ENCODE measurements at regions not wholly inside any gene's neighbourhood (a gene's known extent, or its start where the extent isn't known, plus 50 kb on each side); places are given as distances from the start of the nearest gene placed in this dataset.

DNA sequence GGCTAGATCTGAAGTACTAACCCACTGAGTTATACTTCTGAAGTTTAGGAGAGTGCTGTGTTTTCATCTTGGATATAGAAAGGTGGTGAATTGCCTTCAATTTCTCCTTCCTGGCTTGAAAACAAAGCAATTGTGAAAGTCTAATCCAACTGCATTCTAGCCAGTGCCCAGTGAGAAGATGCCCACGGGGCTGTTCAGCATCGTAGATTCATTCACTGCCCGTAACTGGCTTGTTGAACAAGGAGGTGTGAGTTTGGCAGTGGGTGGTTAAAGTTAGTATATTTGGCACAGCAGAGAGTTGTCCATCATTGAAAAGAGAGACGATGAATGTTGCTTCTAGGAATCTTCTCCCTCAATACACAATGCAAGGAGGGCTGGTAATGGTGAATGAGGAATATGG lies 82.3 kb upstream of the RND3 start:
- DNase-seq (ENCODE audit: low spot score) (no peak), ATAC-seq (no peak)

DNA sequence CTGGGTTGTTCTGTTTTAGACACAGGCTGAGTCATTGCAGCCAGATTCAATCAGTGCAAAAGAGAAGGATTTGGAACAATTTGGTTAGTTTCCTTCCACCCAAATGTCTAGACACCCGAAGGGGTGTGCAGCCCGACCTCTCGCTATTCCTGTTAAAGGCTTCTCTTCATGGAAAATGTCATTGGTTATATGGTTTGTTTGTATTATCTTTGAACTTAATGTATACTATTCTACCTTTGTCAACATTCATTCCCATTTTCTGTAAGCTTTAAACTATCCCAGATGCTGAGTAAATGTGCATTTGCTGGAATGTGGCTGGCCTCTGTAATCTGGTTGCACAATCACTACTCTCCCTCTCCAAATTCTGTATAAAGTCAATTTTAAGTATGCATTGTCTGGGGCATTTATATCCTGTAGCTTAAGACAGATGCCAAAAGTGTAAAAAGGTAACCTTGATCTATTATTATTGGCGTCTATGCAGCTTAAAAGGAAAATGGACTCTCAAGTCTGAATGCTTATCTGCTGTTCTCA lies 80.4 kb upstream of the RND3 start:
- DNase-seq (ENCODE audit: low spot score) (no peak), ATAC-seq (no peak)

DNA sequence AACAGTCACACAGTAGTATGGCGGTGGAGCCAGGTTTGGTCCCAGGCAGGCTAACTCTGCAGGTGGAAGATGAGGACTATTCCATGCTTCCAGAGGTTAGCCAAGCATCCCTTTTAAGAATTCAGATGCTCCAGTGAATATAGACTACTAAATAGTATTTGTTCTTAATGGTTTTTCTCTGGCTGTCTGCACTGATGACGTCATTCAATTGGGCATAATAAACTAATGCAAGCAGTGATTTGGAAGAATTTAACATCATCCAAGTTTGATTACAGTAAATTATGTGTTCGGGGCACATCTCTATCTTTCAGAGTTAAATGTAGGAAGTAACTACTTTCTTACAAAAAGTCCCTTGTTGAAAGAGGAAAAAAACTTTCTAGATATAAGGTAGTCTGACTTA lies 78.8 kb upstream of the RND3 start:
- ATAC-seq (no peak), DNase-seq (ENCODE audit: low spot score) (no peak)

- DNase-seq (ENCODE audit: low spot score) = peak; percentile 62
- ATAC-seq = peak; percentile 95
These were observed 73.6 kb upstream of the RND3 start for GRCh38 chr2:150561076-150561475.

- DNase-seq (ENCODE audit: low spot score) = no peak
- peak; percentile 22 for ATAC-seq
These were observed 69.6 kb upstream of the RND3 start for GRCh38 chr2:150557020-150557600.

GRCh38 chr2:150555611-150556356 lies 68.3 kb upstream of the RND3 start:
- ATAC-seq (peak; percentile 81), DNase-seq (ENCODE audit: low spot score) (peak; percentile 51)

- ATAC-seq (peak; percentile 63), DNase-seq (ENCODE audit: low spot score) (no peak)
These were observed 66.6 kb upstream of the RND3 start for GRCh38 chr2:150554046-150554445.

- ATAC-seq (no peak), DNase-seq (ENCODE audit: low spot score) (no peak)
These were observed 64.8 kb upstream of the RND3 start for GRCh38 chr2:150552041-150552820.

DNA sequence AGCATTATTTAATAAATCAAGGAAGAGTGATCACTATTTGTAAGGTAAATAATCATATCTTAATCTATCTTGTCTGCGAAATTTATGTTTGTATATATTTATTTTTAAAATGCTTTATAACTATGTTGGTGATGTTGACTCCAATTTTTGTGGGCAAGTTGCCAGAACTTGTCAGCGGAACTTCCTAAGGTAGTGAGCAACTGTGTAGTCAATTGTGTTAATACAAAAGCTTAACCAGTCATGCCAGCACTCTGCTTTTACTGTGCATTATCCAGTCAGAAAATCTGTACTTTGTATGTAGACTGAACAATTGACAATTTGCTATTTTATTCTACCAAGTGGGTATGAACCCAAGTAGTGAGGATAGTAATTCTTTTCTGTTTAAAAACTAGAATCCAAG lies 61.9 kb upstream of the RND3 start:
- DNase-seq (ENCODE audit: low spot score) (no peak), ATAC-seq (no peak)

DNA sequence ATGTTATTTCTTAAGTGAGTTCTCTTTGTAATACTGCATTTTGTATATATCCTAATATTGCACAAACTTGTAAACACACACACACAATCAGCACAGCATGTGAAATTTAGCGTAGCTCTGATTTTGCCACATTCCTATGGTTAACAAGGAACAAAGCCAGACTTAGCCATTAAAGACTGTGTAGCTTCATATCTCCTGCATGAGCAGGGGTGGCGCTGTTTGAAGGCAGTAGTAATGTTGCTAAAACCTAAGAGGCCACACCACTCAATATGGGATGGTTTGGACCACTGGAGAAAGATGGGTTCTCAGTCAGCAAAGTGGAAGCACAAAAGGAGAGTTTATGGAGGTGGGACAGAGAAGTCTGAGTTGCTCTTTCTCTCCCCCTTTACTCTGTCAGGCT lies 61.1 kb upstream of the RND3 start:
- DNase-seq (ENCODE audit: low spot score) (no peak), ATAC-seq (peak; percentile 35)

- ATAC-seq (no peak), DNase-seq (ENCODE audit: low spot score) (no peak)
These were observed 58.4 kb upstream of the RND3 start for GRCh38 chr2:150545916-150546315.

GRCh38 chr2:150544731-150545130 lies 57.3 kb upstream of the RND3 start:
- ATAC-seq = no peak
- no peak for DNase-seq (ENCODE audit: low spot score)

- no peak for DNase-seq (ENCODE audit: low spot score)
- no peak for ATAC-seq
These were observed 55.2 kb upstream of the RND3 start for GRCh38 chr2:150542692-150543091.

GRCh38 chr2:150542172-150542571 lies 54.7 kb upstream of the RND3 start:
- DNase-seq (ENCODE audit: low spot score) = no peak
- ATAC-seq = no peak

- no peak for DNase-seq (ENCODE audit: low spot score)
- no peak for ATAC-seq
These were observed 51.3 kb upstream of the RND3 start for GRCh38 chr2:150538651-150539201.

Measured in left lobe of liver (tissue), 2 donors.